ENCODE measurements at regions not wholly inside any gene's neighbourhood (a gene's known extent, or its start where the extent isn't known, plus 50 kb on each side); places are given as distances from the start of the nearest gene placed in this dataset.

- no peak for TF ChIP-seq ZBTB33 (IDR thresholded peaks at IDR 0.05; ENCODE audit: extremely low read depth, insufficient replicate concordance, low read length)
- TF ChIP-seq POLR2A (IDR thresholded peaks at IDR 0.05; ENCODE audit: borderline replicate concordance, extremely low read depth, insufficient read depth, insufficient read length), result no peak
These were observed 2205.8 kb upstream of the ACO1 start (continued) for GRCh38 chr9:30178610-30179009.

- Histone ChIP-seq H3K9me2 (ENCODE audit: insufficient read depth) (no peaks in the 10 kb centered on the region), H3K36me3 (ENCODE audit: control insufficient read depth in 1 of 2, insufficient read depth in 2 of 2, low read length in 2 of 2) (no peaks in the 10 kb centered on the region), H2AFZ (ENCODE audit: low read depth, low read length, poor library complexity, severe bottlenecking) (no peak overlapping the region), H3K9me3 (ENCODE audit: control insufficient read depth in 1 of 2, insufficient read depth in 1 of 2, low read depth in 1 of 2, low read length in 2 of 2) (peaks cover 4 to 7% of the 10 kb centered on the region in 2 experiments; a peak in 2 of 4 replicates), H3K9ac (ENCODE audit: low read length) (no peak overlapping the region), H3K4me2 (ENCODE audit: low read length) (no peak overlapping the region), H3K27me3 (ENCODE audit: insufficient read depth, low read length) (no peaks in the 10 kb centered on the region), H3K79me2 (ENCODE audit: insufficient read depth, low read length) (no peaks in the 10 kb centered on the region), H3K4me1 (ENCODE audit: control insufficient read depth in 1 of 2, insufficient read depth in 2 of 2, low read length in 2 of 2) (no peaks in the 10 kb centered on the region), H3K4me3 (replicated peaks in 1 of 2; ENCODE audit: low read depth in 1 of 2, low read length in 2 of 2) (no peak overlapping the region), H3K27ac (ENCODE audit: low read depth, low read length) (no peak overlapping the region), H4K20me1 (ENCODE audit: insufficient read depth) (no peaks in the 10 kb centered on the region)
- no peak for ATAC-seq
- DNase-seq (ENCODE audit: low read depth, low spot score), result no peak
- ChIA-PET CTCF (no interaction called here), RAD21 (ENCODE audit: low non-redundant PET in 1 of 2, low total read pairs in 2 of 2, uncharacterized antibody in 2 of 2, unreplicated experiment in 2 of 2) (no interaction called here), POLR2A (no interaction called here)
- no TSS peak for BruUV-seq (replicated peaks)
- TF ChIP-seq CTCF (IDR thresholded peaks at IDR 0.05 in 2 of 3, conservative IDR thresholded peaks at IDR 0.05 in 1 of 3; ENCODE audit: borderline replicate concordance in 1 of 3, insufficient read depth in 1 of 3, low read depth in 2 of 3, low read length in 2 of 3), result no peak
- TF ChIP-seq ZNF274 (IDR thresholded peaks at IDR 0.05; ENCODE audit: low read depth, low read length), result no peak
- no peak for TF ChIP-seq RAD21 (IDR thresholded peaks at IDR 0.05; ENCODE audit: low read depth)
- TF ChIP-seq EGR1 (IDR thresholded peaks at IDR 0.05; ENCODE audit: low read depth), result no peak
- no peak for TF ChIP-seq POLR2A (IDR thresholded peaks at IDR 0.05; ENCODE audit: borderline replicate concordance, extremely low read depth, insufficient read depth, insufficient read length)
- no peak for TF ChIP-seq EZH2 (IDR thresholded peaks at IDR 0.05)
- no peak for TF ChIP-seq SRF (IDR thresholded peaks at IDR 0.05; ENCODE audit: low read depth)
- no peak for TF ChIP-seq REST (IDR thresholded peaks at IDR 0.05; ENCODE audit: low read depth)
- no peak for TF ChIP-seq POLR2AphosphoS5 (IDR thresholded peaks at IDR 0.05; ENCODE audit: low read depth, low read length)
- TF ChIP-seq CBX3 (IDR thresholded peaks at IDR 0.05; ENCODE audit: low read depth), result no peak
- no peak for TF ChIP-seq SP1 (IDR thresholded peaks at IDR 0.05; ENCODE audit: low read depth)
- intact Hi-C loops (cut with micrococcal nuclease), result no loop called here
These were observed 2191.0 kb upstream of the ACO1 start for GRCh38 chr9:30193421-30193820.
